SK-N-SH treated with all-trans-retinoic acid at 6 μM for 48 hours (cell line): ENCODE measurements at regions not wholly inside any gene's neighbourhood (a gene's known extent, or its start where the extent isn't known, plus 50 kb on each side); places are given as distances from the start of the nearest gene placed in this dataset.

Source experiments
- ATAC-seq: fragments of 200-7000 bp; cut with Tn5 transposase; 3 replicates; pipeline ENCODE4 v1.9.1; 2020; ENCODE audit warnings: mild to moderate bottlenecking, moderate library complexity
- ARNTL ChIP-seq: fragments of 450-650 bp; formaldehyde crosslinking; IDR thresholded peaks from 2 replicates; pipeline ENCODE4 v1.5.0; 2020; ENCODE audit warnings: low read depth, mild to moderate bottlenecking, moderate library complexity, borderline replicate concordance
- BACH2 ChIP-seq: fragments of 250-450 bp; sonication (Bioruptor Pico); IDR thresholded peaks from 2 replicates; pipeline ENCODE4 v1.9.0; 2021; ENCODE audit warnings: mild to moderate bottlenecking, borderline replicate concordance
- CSDC2 ChIP-seq: fragments of 250-450 bp; sonication (Bioruptor Pico); IDR thresholded peaks from 2 replicates; pipeline ENCODE4 v1.5.0; 2020; ENCODE audit warnings: mild to moderate bottlenecking, moderate library complexity
- CSRNP3 ChIP-seq: fragments of 250-450 bp; sonication (Bioruptor Pico); IDR thresholded peaks from 2 replicates; pipeline ENCODE4 v1.5.1; 2021; ENCODE audit warnings: mild to moderate bottlenecking, moderate library complexity
- ESRRG ChIP-seq: fragments of 250-450 bp; sonication (Bioruptor Pico); IDR thresholded peaks from 2 replicates; pipeline ENCODE4 v1.6.1; 2021; ENCODE audit warnings: mild to moderate bottlenecking
- GLIS3 ChIP-seq: fragments of 250-450 bp; sonication (Bioruptor Pico); IDR thresholded peaks from 2 replicates; pipeline ENCODE4 v1.5.0; 2020; ENCODE audit warnings: mild to moderate bottlenecking, moderate library complexity
- ISL1 ChIP-seq: fragments of 250-450 bp; sonication (Bioruptor Pico); IDR thresholded peaks from 2 replicates; pipeline ENCODE4 v2.1.2; 2022; ENCODE audit warnings: mild to moderate bottlenecking, moderate library complexity
- OSR1 ChIP-seq: fragments of 250-450 bp; sonication (Bioruptor Pico); IDR thresholded peaks from 2 replicates; pipeline ENCODE4 v1.8.0; 2022; ENCODE audit warnings: moderate library complexity, mild to moderate bottlenecking, inconsistent platforms
- PATZ1 ChIP-seq: fragments of 250-450 bp; sonication (Bioruptor Pico); IDR thresholded peaks from 2 replicates; pipeline ENCODE4 v1.8.0; 2020; ENCODE audit warnings: mild to moderate bottlenecking, moderate library complexity, borderline replicate concordance
- RARB ChIP-seq: fragments of 250-450 bp; sonication (Bioruptor Pico); IDR thresholded peaks from 2 replicates; pipeline ENCODE4 v1.8.0; 2021; ENCODE audit warnings: mild to moderate bottlenecking, moderate library complexity
- SNAI2 ChIP-seq: fragments of 250-450 bp; sonication (Bioruptor Pico); IDR thresholded peaks from 2 replicates; pipeline ENCODE4 v1.5.0; 2020; ENCODE audit warnings: mild to moderate bottlenecking, moderate library complexity
- TOX ChIP-seq: fragments of 250-450 bp; sonication (Bioruptor Pico); IDR thresholded peaks from 2 replicates; pipeline ENCODE4 v1.8.0; 2021; ENCODE audit warnings: mild to moderate bottlenecking, moderate library complexity, borderline replicate concordance
- ZC3H10 ChIP-seq: fragments of 250-450 bp; sonication (Bioruptor Pico); IDR thresholded peaks from 2 replicates; pipeline ENCODE4 v1.5.1; 2021; ENCODE audit warnings: mild to moderate bottlenecking, moderate library complexity
- ZFP3 ChIP-seq: fragments of 250-450 bp; sonication (Bioruptor Pico); IDR thresholded peaks from 2 replicates; pipeline ENCODE4 v1.5.0; 2020; ENCODE audit warnings: mild to moderate bottlenecking, moderate library complexity
- ZFP30 ChIP-seq: fragments of 450-650 bp; formaldehyde crosslinking; IDR thresholded peaks from 2 replicates; pipeline ENCODE4 v1.5.0; 2022; ENCODE audit warnings: mild to moderate bottlenecking, moderate library complexity
- ZNF565 ChIP-seq: fragments of 450-650 bp; formaldehyde crosslinking; conservative IDR thresholded peaks from 2 replicates; pipeline ENCODE4 v1.5.0; 2020; ENCODE audit warnings: low read depth, mild to moderate bottlenecking, moderate library complexity
- ZNF70 ChIP-seq: fragments of 450-650 bp; formaldehyde crosslinking; IDR thresholded peaks from 2 replicates; pipeline ENCODE4 v1.5.0; 2020; ENCODE audit warnings: mild to moderate bottlenecking, moderate library complexity
- TF ChIP-seq, protein P1 (sequence below): fragments of 250-450 bp; sonication (Bioruptor Pico); IDR thresholded peaks from 2 replicates; pipeline ENCODE4 v1.5.0; 2020; ENCODE audit warnings: mild to moderate bottlenecking, moderate library complexity
- TF ChIP-seq, protein P2 (sequence below): fragments of 250-450 bp; sonication (Bioruptor Pico); IDR thresholded peaks from 2 replicates; pipeline ENCODE4 v1.5.1; 2020; ENCODE audit warnings: low read depth, mild to moderate bottlenecking, moderate library complexity

- no peak for ATAC-seq
- TF ChIP-seq BACH2 (CRISPR knock-in tag) (no peak), ARNTL (no peak), TOX (CRISPR knock-in tag) (no peak), CSRNP3 (no peak), SNAI2 (no peak), CSDC2 (CRISPR knock-in tag) (no peak), ZFP3 (no peak), GLIS3 (CRISPR knock-in tag) (no peak), RARB (CRISPR knock-in tag) (no peak), ZC3H10 (CRISPR knock-in tag) (no peak), ZFP30 (no peak), ISL1 (CRISPR knock-in tag) (no peak)
Measured at GRCh38 chr9:107227774-107228173, 55.3 kb upstream of the RAD23B start.

DNA sequence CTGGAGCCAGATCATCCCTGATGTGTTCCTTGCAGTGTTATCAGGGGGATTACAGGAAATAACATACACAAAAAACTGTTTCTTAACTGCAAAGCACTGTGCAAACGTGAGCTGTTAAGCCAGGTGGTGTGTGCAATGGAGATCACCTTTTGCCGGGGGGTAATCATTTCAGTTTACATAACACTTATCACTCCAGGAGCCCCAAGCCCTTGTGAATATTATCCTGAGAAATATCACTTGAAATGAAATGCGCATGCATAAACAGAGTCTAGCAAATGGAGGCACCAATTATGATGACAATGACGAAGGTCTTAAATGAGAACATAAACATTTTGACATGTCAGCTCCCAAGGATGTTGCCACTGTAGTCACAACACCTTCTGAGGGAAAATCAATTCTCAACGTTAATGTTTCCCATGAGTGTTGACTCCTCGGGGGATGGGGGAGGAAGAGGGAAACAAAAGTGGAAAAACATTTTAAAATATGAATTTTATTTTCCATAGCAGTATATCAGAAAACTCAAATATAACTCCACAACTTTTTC lies 54.5 kb upstream of the RAD23B start:
- TF ChIP-seq RARB (CRISPR knock-in tag) (no peak), SNAI2 (no peak), PATZ1 (CRISPR knock-in tag) (no peak), CSDC2 (CRISPR knock-in tag) (no peak), ESRRG (CRISPR knock-in tag) (no peak)
- TF ChIP-seq, protein P1, sequence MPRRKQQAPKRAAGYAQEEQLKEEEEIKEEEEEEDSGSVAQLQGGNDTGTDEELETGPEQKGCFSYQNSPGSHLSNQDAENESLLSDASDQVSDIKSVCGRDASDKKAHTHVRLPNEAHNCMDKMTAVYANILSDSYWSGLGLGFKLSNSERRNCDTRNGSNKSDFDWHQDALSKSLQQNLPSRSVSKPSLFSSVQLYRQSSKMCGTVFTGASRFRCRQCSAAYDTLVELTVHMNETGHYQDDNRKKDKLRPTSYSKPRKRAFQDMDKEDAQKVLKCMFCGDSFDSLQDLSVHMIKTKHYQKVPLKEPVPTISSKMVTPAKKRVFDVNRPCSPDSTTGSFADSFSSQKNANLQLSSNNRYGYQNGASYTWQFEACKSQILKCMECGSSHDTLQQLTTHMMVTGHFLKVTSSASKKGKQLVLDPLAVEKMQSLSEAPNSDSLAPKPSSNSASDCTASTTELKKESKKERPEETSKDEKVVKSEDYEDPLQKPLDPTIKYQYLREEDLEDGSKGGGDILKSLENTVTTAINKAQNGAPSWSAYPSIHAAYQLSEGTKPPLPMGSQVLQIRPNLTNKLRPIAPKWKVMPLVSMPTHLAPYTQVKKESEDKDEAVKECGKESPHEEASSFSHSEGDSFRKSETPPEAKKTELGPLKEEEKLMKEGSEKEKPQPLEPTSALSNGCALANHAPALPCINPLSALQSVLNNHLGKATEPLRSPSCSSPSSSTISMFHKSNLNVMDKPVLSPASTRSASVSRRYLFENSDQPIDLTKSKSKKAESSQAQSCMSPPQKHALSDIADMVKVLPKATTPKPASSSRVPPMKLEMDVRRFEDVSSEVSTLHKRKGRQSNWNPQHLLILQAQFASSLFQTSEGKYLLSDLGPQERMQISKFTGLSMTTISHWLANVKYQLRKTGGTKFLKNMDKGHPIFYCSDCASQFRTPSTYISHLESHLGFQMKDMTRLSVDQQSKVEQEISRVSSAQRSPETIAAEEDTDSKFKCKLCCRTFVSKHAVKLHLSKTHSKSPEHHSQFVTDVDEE: no peak
- no peak for ATAC-seq

DNA sequence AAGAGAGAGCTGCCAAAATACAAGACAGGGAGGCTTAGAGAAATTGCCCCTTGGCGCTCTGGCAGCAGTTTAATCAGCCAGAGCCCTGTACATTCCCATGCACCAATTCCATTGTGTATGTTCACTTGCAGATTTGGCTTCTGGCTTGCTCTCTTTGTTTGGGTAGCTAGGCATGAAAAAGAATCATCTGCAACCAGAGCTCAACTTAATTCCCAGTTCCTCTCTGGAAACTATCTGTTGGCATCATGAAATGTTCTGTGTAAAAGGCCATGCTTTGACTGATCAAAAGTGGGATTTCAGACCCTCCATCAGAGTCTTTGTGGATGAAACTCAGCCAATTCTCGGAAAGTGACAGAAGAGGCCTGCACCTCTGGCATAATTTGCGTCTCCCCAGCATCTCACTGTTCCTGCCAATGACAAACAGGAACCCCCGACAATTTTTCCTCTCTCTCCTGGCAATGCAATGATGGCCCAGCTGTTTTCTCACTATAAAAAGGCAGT lies 53.8 kb upstream of the RAD23B start:
- ATAC-seq: no peak
- TF ChIP-seq GLIS3 (CRISPR knock-in tag) (no peak), ZFP3 (no peak), ZFP30 (no peak), ZNF565 (CRISPR knock-in tag) (no peak), CSRNP3 (no peak), OSR1 (CRISPR knock-in tag) (no peak), ZNF70 (CRISPR knock-in tag) (no peak)
- TF ChIP-seq, protein P2, sequence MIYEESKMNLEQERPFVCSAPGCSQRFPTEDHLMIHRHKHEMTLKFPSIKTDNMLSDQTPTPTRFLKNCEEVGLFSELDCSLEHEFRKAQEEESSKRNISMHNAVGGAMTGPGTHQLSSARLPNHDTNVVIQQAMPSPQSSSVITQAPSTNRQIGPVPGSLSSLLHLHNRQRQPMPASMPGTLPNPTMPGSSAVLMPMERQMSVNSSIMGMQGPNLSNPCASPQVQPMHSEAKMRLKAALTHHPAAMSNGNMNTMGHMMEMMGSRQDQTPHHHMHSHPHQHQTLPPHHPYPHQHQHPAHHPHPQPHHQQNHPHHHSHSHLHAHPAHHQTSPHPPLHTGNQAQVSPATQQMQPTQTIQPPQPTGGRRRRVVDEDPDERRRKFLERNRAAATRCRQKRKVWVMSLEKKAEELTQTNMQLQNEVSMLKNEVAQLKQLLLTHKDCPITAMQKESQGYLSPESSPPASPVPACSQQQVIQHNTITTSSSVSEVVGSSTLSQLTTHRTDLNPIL: no peak
- TF ChIP-seq, protein P1: no peak
